Neural progenitor cell (in vitro differentiated cells): ENCODE measurements at regions not wholly inside any gene's neighbourhood (a gene's known extent, or its start where the extent isn't known, plus 50 kb on each side); places are given as distances from the start of the nearest gene placed in this dataset.

Experiments
- DNase-seq: peaks from one replicate; pipeline ENCODE4 v3.0.0-alpha.2; 2016; ENCODE audit warnings: low spot score
- H2AFZ ChIP-seq: fragments of 200-600 bp; sonication (generic); replicated peaks from 2 replicates; pipeline ENCODE4 v1.6.1; 2016; ENCODE audit warnings: antibody characterized with exemption
- H3F3A ChIP-seq: fragments of 200-600 bp; sonication (generic); 2 replicates; pipeline ENCODE4 v1.6.1; 2016; ENCODE audit warnings: antibody characterized with exemption, low read depth
- H3K27ac ChIP-seq: fragments of 200-600 bp; sonication (generic); 2 replicates; pipeline ENCODE4 v1.5.1; 2016; ENCODE audit warnings: mild to moderate bottlenecking
- H3K27me3 ChIP-seq: fragments of 200-600 bp; sonication (generic); 2 replicates; pipeline ENCODE4 v1.6.1; 2016; ENCODE audit warnings: mild to moderate bottlenecking, moderate library complexity
- H3K36me3 ChIP-seq: fragments of 200-600 bp; sonication (generic); 2 replicates; pipeline ENCODE4 v1.5.1; 2016
- H3K4me1 ChIP-seq: fragments of 200-600 bp; sonication (generic); 2 replicates; pipeline ENCODE4 v1.6.1; 2016; ENCODE audit warnings: mixed run types
- H3K4me2 ChIP-seq: fragments of 200-600 bp; sonication (generic); 2 replicates; pipeline ENCODE4 v1.6.1; 2016
- H3K4me3 ChIP-seq: fragments of 200-600 bp; sonication (generic); 2 replicates; pipeline ENCODE4 v1.5.1; 2016
- H3K79me2 ChIP-seq: fragments of 200-600 bp; sonication (generic); 2 replicates; pipeline ENCODE4 v1.6.1; 2016; ENCODE audit warnings: low read depth
- H3K9ac ChIP-seq: fragments of 200-600 bp; sonication (generic); 2 replicates; pipeline ENCODE4 v1.6.1; 2016
- H3K9me3 ChIP-seq: fragments of 200-600 bp; sonication (generic); 2 replicates; pipeline ENCODE4 v1.5.1; 2016; ENCODE audit warnings: low read depth
- H4K20me1 ChIP-seq: fragments of 200-600 bp; sonication (generic); 2 replicates; pipeline ENCODE4 v1.6.1; 2016; ENCODE audit warnings: low read depth
- H3K27ac Mint-ChIP-seq: 3 replicates; pipeline ENCODE4 v1.8.0; 2021; ENCODE audit warnings: mixed read lengths
- H3K27me3 Mint-ChIP-seq: 2 replicates; pipeline ENCODE4 v1.8.0; 2022; ENCODE audit warnings: low read depth, mild to moderate bottlenecking, inconsistent platforms, moderate library complexity, mixed read lengths; ENCODE audit not compliant: insufficient read depth
- H3K36me3 Mint-ChIP-seq: 3 replicates; pipeline ENCODE4 v1.8.0; 2021; ENCODE audit warnings: mixed read lengths
- H3K4me1 Mint-ChIP-seq: 3 replicates; pipeline ENCODE4 v1.8.0; 2021; ENCODE audit warnings: mixed read lengths
- H3K4me3 Mint-ChIP-seq: 3 replicates; pipeline ENCODE4 v1.8.0; 2021; ENCODE audit warnings: mild to moderate bottlenecking, moderate library complexity, mixed read lengths
- H3K9me3 Mint-ChIP-seq: 3 replicates; pipeline ENCODE4 v1.8.0; 2020; ENCODE audit warnings: mixed read lengths
- CTCF ChIP-seq: fragments of 200-600 bp; sonication (generic); IDR thresholded peaks from 2 replicates; pipeline ENCODE4 v1.5.1; 2017; ENCODE audit warnings: antibody characterized with exemption, mild to moderate bottlenecking
- EZH2 ChIP-seq: fragments of 200-600 bp; sonication (generic); IDR thresholded peaks from 2 replicates; pipeline ENCODE4 v1.6.1; 2017; ENCODE audit warnings: antibody characterized with exemption, mild to moderate bottlenecking, moderate library complexity
- EZH2phosphoT487 ChIP-seq: fragments of 200-600 bp; sonication (generic); IDR thresholded peaks from 2 replicates; pipeline ENCODE4 v1.6.1; 2017; ENCODE audit warnings: antibody characterized with exemption

GRCh38 chr10:4066581-4067390 lies 281.8 kb upstream of the KLF6 start:
- Mint-ChIP-seq H3K36me3 (no peaks in the 10 kb centered on the region), H3K27ac (peak overlapping the region; percentile 55), H3K4me3 (no peak overlapping the region), H3K4me1 (peaks cover 2% of the 10 kb centered on the region), H3K9me3 (peaks cover 4% of the 10 kb centered on the region), H3K27me3 (no peaks in the 10 kb centered on the region)
- no peaks in the 10 kb centered on the region for H3K36me3 ChIP-seq
- no peak overlapping the region for H3K4me2 ChIP-seq
- H2AFZ ChIP-seq: no peak overlapping the region
- H3K27me3 ChIP-seq: no peaks in the 10 kb centered on the region
- no peak for DNase-seq
- H3K4me1 ChIP-seq: no peaks in the 10 kb centered on the region
- H3K4me3 ChIP-seq: no peak overlapping the region
- no peak overlapping the region for H3K27ac ChIP-seq
- no peaks in the 10 kb centered on the region for H3K79me2 ChIP-seq
- H3K9ac ChIP-seq: no peak overlapping the region
- H3F3A ChIP-seq: no peaks in the 10 kb centered on the region
- TF ChIP-seq EZH2: no peak
- no peak for TF ChIP-seq EZH2phosphoT487
- no peak for TF ChIP-seq CTCF
- H4K20me1 ChIP-seq: no peaks in the 10 kb centered on the region
- no peaks in the 10 kb centered on the region for H3K9me3 ChIP-seq

- no peak for DNase-seq
- Histone ChIP-seq H3F3A (no peaks in the 10 kb centered on the region), H3K79me2 (no peaks in the 10 kb centered on the region), H4K20me1 (no peaks in the 10 kb centered on the region), H2AFZ (no peak overlapping the region), H3K4me2 (no peak overlapping the region), H3K4me3 (no peak overlapping the region), H3K27me3 (no peaks in the 10 kb centered on the region), H3K4me1 (no peaks in the 10 kb centered on the region), H3K27ac (no peak overlapping the region), H3K9ac (no peak overlapping the region), H3K36me3 (no peaks in the 10 kb centered on the region), H3K9me3 (no peaks in the 10 kb centered on the region)
- H3K4me3 Mint-ChIP-seq: no peak overlapping the region
- TF ChIP-seq EZH2phosphoT487: no peak
- TF ChIP-seq CTCF: no peak
- no peak for TF ChIP-seq EZH2
- H3K9me3 Mint-ChIP-seq: peaks cover 4% of the 10 kb centered on the region
- no peak overlapping the region for H3K27ac Mint-ChIP-seq
- no peaks in the 10 kb centered on the region for H3K27me3 Mint-ChIP-seq
- no peaks in the 10 kb centered on the region for H3K4me1 Mint-ChIP-seq
- no peaks in the 10 kb centered on the region for H3K36me3 Mint-ChIP-seq
Measured at GRCh38 chr10:4064489-4064888, 279.5 kb upstream of the KLF6 start.

- no peaks in the 10 kb centered on the region for H3K36me3 ChIP-seq
- H3K79me2 ChIP-seq: no peaks in the 10 kb centered on the region
- no peaks in the 10 kb centered on the region for H3K36me3 Mint-ChIP-seq
- no peaks in the 10 kb centered on the region for H4K20me1 ChIP-seq
- H3K9me3 Mint-ChIP-seq: peaks cover 4% of the 10 kb centered on the region
- no peak overlapping the region for H3K27ac Mint-ChIP-seq
- no peak overlapping the region for H3K4me3 Mint-ChIP-seq
- TF ChIP-seq CTCF (no peak), EZH2phosphoT487 (no peak), EZH2 (no peak)
- H3K27me3 ChIP-seq: no peaks in the 10 kb centered on the region
- H3K4me2 ChIP-seq: no peak overlapping the region
- H3K4me1 ChIP-seq: no peaks in the 10 kb centered on the region
- no peak for DNase-seq
- H3K9me3 ChIP-seq: no peaks in the 10 kb centered on the region
- H3K27me3 Mint-ChIP-seq: no peaks in the 10 kb centered on the region
- H3K27ac ChIP-seq: no peak overlapping the region
- H3K9ac ChIP-seq: no peak overlapping the region
- H3K4me1 Mint-ChIP-seq: no peaks in the 10 kb centered on the region
- H3F3A ChIP-seq: no peaks in the 10 kb centered on the region
- H2AFZ ChIP-seq: no peak overlapping the region
- H3K4me3 ChIP-seq: no peak overlapping the region
Measured at GRCh38 chr10:4063717-4064116, 278.7 kb upstream of the KLF6 start.
